ENCODE measurements at regions not wholly inside any gene's neighbourhood (a gene's known extent, or its start where the extent isn't known, plus 50 kb on each side); places are given as distances from the start of the nearest gene placed in this dataset.

DNA sequence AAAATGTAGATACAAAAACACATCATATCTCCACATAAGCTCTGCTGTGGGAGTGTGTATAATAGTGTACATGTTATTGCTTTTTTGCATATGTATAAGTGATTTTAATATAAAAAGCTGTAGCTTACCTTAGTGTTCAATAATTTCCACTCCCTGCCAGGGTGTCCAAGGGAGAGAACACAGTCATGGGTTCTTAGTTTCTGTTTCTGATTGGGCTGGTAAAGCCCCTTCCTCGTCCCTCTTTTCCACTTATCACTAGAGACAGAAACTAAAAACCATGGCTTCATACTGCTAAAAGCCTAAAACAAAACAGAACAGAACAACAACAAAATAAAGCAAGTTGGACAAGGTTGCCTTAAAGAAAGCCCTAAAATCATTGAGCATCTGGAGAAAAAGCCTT, 74.4 kb upstream of the S1PR3 start:
- TF ChIP-seq POLR2AphosphoS5 (IDR thresholded peaks at IDR 0.05; ENCODE audit: low read depth, low read length), result no peak
- no peak for TF ChIP-seq TAF1 (IDR thresholded peaks at IDR 0.05; ENCODE audit: borderline replicate concordance, low read depth, low read length)
